GM12891 (cell line): ENCODE measurements at regions not wholly inside any gene's neighbourhood (a gene's known extent, or its start where the extent isn't known, plus 50 kb on each side); places are given as distances from the start of the nearest gene placed in this dataset.

Experiments
- PAX5 ChIP-seq: IDR thresholded peaks from 2 replicates; pipeline ENCODE4 v1.6.1; 2011; ENCODE audit warnings: low read length, moderate library complexity, mild to moderate bottlenecking; ENCODE audit not compliant: insufficient read depth, severe bottlenecking
- POLR2A ChIP-seq: IDR thresholded peaks from 2 replicates; pipeline ENCODE4 v1.6.1; 2011; ENCODE audit warnings: low read depth, low read length, control low read depth
- POLR2AphosphoS5 ChIP-seq: IDR thresholded peaks from 2 replicates; pipeline ENCODE4 v1.6.1; 2011; ENCODE audit warnings: low read depth, low read length, control low read depth
- SPI1 ChIP-seq: IDR thresholded peaks from 2 replicates; pipeline ENCODE4 v1.6.1; 2011; ENCODE audit warnings: low read depth, low read length, control low read depth
- TAF1 ChIP-seq: IDR thresholded peaks from 2 replicates; pipeline ENCODE4 v1.6.1; 2011; ENCODE audit warnings: low read depth, low read length, control low read depth

- TF ChIP-seq TAF1 (no peak), POLR2A (no peak), POLR2AphosphoS5 (no peak), PAX5 (no peak), SPI1 (no peak)
These were observed 67.1 kb downstream of the LSMEM1 start for GRCh38 chr7:112547916-112548315.
